Bone marrow (tissue), 2 donors: ENCODE measurements at regions not wholly inside any gene's neighbourhood (a gene's known extent, or its start where the extent isn't known, plus 50 kb on each side); places are given as distances from the start of the nearest gene placed in this dataset.

Experiments used
- DNase-seq, 2 donors: peaks; one replicate each; lab custom pipeline; 2025; lab: John Stamatoyannopoulos, UW

DNA sequence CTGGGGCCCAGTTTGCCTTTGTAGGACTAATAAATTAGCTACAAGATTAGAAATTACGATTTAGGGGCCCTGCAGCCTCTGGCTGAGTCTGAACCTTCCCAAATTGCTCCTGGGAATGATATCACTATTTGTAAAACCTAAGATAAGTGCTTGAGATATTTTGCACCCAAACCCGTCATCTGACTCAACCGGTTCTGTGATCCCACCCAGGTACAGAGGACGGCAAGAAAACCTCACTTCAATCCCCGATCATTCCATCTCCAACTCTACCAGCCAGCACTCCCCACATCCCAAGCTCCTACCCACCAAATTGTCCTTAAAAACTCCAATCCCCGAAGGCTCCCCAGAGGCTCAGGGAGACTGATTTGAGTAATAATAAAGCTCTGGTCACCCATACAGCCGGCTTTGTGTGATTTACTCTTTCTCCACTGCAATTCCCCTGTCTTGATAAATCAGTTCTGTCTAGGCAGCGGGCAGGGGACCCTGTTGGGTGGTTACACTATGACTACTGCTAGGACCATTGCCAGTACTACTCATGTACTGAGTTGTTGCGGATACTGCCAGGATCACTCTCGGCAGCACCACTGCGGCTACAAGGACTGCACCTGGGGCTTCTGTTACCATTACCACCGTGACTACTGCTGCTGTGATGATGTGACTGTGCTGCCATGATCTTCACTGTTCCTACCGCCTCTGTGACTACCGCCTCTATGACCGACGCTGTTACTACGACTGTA, 73.1 kb downstream of the IRF8 start:
- no peak for DNase-seq

GRCh38 chr16:85974428-85975375, 75.7 kb downstream of the IRF8 start:
- DNase-seq, result no peak

- no peak for DNase-seq
Observed at GRCh38 chr16:85975451-85975981, 76.6 kb downstream of the IRF8 start.

DNA sequence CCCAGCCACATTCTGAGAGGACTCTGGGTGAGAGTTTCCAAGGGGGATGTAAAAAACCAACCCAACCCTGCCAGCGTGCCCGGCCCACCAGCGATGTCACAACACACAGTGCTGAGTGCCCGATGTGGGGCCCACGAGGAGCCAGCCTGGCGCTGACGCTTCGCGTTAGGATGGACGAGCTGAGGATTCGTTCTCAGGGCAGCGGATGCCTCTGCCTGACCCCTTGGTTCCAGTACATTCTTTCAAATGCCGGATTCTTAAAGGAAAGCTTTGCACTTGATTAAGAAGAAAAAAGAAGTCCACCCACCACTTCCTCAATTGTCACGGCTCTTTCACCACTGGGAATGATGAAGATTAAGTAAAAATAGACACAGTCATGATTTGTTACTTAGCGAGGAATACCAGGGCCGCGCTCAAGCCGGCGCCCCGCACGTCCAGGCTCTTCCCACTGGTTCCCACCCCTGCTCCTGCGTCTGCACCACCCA, 79.4 kb downstream of the IRF8 start:
- peak in 1 of 2 donors; percentile 45 for DNase-seq

GRCh38 chr16:85978976-85979375, 80.0 kb downstream of the IRF8 start:
- no peak for DNase-seq

DNA sequence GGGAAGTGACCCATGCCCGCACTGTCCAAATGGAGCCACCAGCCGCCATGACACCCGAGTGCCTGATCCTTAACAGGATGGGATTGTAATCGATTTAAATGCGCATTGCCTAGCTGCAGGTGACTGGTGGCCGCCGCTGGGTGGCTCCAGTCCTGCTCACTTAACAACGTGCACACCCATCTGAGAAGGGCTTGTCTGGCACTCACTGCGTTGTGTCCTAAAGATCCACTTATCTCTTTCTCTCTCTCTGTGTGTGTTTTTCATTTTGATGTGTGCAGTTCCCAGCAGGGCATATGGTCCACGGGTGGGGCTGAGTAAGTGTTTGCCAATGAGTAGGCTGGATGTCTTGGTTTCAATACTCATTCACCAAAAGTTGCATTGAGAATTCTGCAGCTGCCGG, 80.6 kb downstream of the IRF8 start:
- DNase-seq, result no peak

- DNase-seq, result no peak
Observed at GRCh38 chr16:85980686-85981085, 81.7 kb downstream of the IRF8 start.

DNA sequence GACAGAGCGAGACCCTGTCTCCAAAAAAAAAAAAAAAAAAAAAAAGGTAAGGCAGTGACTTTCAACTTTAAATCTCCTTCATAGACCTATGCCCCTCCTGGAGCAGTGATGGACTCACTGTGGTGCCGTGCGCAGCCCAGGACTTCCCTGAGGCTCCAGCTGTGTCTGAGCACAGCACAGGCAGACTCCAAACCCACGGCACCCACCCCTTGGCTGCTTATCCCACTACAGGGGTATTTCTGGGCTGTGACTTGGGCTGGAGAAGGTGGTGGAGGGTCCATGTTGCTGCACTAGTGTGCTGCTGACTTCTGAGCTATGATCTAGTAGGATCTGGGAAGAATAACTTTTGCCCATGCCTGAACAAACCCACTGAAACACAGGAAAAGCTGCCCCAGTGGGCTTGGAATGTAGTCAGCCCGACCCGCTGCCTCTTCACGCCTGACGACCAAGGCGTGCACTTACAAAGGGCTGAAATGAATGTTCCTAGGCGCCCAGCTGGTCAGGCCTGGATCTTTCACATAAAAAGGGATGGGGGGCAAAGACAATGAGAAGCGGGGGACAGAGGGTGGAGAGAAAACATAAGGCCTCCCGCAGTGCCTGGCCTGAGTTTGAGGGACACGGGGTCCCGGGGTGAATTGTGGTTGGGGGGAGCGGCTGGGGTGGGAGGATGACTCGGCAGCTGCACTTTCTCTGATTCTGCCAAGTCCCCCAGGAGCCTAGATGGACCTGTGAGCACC, 83.0 kb downstream of the IRF8 start:
- DNase-seq, result no peak

DNA sequence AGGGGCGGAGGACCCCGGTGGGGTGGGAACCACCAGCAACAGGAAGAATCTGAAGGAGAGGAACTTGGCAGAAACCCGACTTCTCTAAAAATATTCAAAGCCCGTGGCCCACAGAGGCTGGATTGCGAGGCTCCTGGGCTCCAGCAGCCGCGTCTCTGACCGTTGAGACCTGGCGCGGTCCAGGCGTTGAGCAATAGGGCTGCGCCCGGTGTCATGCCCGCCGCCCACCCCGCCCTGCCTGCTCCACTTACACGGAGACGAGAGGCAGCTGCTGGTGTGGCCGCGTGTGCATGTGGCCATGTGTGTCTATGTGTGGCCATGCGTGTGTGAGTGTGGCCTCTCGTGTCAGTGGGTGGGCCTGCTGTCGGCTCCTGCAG, 83.6 kb downstream of the IRF8 start:
- DNase-seq, result peak; percentile 36 to 44

GRCh38 chr16:85983064-85983463, 84.1 kb downstream of the IRF8 start:
- DNase-seq, result no peak

DNA sequence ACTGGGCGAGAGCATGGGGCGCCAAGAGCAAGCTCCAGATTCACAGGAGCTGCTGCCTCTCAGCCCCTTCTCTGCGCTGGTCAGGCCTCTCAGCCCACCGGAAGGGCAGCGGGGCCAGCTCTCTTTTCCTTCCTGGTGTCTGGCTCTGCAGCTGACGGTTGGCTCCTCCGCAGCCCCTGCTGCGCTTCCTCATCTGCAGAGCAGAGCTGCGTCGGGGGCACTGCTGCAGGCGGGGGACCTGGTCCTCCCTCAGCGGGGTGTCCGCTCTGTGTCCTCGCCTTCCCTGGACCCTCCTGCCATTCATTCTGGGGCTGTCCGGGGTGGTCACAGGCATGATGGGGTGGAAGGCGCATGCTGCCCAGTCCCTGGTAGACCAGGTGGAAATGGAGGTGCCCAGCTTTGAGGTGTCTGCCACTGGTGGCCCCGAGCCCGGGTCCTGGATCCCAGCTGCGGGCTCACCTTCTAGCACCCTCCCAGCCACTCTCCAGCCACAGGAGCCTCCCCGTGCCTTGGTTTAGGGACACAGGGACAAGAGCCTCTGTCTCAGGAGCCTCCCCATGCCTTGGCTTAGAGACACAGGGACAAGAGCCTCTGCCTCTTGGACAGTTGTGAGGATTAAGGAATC, 84.8 kb downstream of the IRF8 start:
- DNase-seq, result peak in 1 of 2 donors; percentile 17

GRCh38 chr16:85984231-85984880, 85.4 kb downstream of the IRF8 start:
- no peak for DNase-seq

DNA sequence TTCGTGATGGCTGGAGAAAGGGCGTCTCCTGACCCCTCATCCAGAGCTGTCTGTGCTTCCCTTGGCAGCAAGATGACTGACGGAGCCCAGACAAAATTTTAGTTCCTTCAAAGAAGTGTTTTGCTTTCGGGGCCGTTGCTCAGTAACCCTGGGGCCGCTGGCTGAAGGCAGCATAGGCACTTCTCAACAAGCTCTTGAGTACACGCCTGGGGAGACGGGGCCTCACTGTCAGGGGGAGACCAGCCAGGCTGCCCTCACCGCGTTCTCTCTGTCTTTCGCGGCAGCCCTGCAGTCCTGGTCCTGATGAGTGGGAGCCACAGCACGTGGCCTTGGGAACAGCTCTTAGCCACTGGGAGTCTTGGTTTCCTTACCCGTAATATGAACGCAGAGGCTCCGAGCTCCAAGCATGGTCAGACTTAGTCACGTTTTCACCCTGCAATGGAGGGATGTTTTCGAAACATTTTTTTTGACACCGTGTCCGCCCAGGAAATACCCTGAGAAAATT, 86.0 kb downstream of the IRF8 start:
- peak in 1 of 2 donors; percentile 17 for DNase-seq

DNA sequence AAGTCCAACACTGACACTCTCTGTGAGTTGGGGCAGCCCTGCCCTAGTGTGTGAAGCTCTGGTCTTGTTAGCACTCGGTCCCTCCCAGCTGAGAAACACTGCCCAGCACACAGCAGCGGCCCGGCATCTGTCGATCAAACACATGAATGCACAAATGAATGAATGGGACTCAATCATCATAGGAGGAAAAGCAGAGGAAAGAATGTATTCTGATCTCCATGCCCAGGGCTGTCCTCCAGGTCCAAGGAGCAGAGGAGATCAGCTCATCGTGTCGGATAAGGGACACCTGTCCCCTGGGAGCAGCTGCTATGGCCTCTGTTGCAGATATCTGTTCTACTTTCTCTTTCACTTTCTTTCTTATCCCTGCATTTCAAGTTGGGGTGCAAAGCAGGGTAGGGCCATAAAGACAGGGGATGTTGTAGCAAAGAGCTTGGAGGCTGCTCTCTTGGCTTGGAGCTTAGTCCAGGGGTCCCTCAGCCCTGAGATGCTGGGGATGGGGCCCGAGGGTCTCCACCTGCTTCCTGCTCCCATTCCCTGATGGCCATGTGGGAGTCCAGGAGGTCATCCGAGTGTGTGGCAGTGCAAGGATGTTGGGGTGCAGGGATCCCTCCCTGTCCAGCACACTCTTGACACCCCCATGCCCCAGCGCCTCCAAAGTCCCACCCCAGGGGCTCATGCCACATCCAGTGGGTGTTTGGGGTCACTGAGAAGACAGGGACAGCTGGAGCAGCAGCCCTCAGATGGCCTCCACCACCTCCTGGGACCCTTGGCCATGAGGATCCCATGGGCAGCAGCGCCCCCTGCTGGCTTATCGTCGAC, 88.2 kb downstream of the IRF8 start:
- peak; percentile 24 to 42 for DNase-seq

GRCh38 chr16:85987750-85988078, 88.8 kb downstream of the IRF8 start:
- DNase-seq, result no peak

- DNase-seq, result no peak
Observed at GRCh38 chr16:85988306-85988705, 89.3 kb downstream of the IRF8 start.

- DNase-seq, result no peak
Observed at GRCh38 chr16:85988723-85989313, 89.9 kb downstream of the IRF8 start.

DNA sequence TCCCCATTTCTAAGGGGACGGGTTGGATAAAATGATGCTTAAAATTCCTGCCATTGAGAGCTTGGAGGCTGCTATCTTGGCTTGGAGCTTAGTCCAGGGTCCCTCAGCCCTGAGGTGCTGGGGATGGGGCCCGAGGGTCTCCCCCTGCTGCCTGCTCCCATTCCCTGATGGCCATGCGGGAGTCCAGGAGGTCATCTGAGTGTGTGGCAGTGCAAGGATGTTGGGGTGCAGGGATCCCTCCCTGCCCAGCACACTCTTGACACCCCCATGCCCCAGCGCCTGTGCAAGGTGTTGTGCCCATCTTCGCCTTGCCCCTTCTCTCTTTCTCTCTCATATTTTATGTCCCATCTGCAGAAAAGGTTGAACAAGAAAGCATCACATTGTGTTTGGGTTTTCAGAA, 90.4 kb downstream of the IRF8 start:
- DNase-seq, result no peak

DNA sequence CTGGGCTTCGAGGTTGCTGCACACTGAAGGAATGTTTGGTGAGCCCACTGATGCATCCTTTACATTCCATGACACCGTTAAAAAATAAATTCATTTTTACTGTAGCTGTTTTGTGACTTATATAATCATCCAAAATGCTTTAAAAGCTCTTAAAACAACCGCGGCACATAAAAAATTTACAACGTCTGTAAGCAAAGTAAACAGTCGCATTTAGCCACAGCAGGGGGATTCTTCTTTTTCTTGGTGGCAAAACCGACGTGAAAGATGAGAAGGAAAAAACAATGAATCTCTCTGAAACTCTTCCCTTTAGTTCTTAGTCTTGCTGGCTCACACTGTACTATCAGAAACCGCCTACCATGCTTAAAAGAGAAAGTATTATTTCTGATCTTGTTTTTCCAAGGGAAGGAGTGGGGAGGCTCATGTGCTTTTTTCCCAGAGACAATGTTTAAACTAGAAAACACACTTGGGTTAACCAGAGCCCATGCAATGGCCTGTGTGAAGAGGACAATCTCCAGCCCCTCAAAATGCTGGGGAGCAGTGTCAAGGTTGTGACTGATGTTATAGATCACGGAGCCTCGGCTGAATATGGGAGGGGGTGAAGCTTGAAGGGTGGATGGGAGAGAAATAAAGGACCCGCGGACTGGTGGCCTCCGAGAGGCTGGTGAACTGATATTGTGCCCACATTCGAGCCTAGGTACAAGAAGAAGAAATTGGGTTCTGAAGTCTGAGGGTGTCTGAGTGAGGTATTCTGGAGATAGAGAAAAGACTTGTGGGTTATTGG, 91.1 kb downstream of the IRF8 start:
- DNase-seq, result no peak
